H7 (cell line): ENCODE measurements at regions not wholly inside any gene's neighbourhood (a gene's known extent, or its start where the extent isn't known, plus 50 kb on each side); places are given as distances from the start of the nearest gene placed in this dataset.
A peak's percentile ranks its signal among the peaks of the same experiment; 100 is the strongest.
"Not testable (repeated sequence)": the region's sequence is repeated elsewhere in the genome, so short reads cannot be mapped to it uniquely, and the experiment has no call there.

Experiments used
- DNase-seq: peaks from one replicate; pipeline ENCODE4 v3.0.0; 2012
- H3K27me3 ChIP-seq: 2 replicates; pipeline ENCODE4 v1.6.0; 2011; ENCODE audit warnings: mild to moderate bottlenecking, low read length; ENCODE audit not compliant: control insufficient read depth, insufficient read depth
- H3K36me3 ChIP-seq: replicated peaks from 2 replicates; pipeline ENCODE4 v1.5.1; 2011; ENCODE audit warnings: low read length; ENCODE audit not compliant: control insufficient read depth, insufficient read depth
- H3K4me3 ChIP-seq: 2 replicates; pipeline ENCODE4 v1.5.1; 2011; ENCODE audit warnings: low read depth, mild to moderate bottlenecking, control low read depth, low read length, moderate library complexity; ENCODE audit not compliant: insufficient read depth

- Histone ChIP-seq H3K4me3 (no peak overlapping the region), H3K36me3 (no peaks in the 10 kb centered on the region), H3K27me3 (no peaks in the 10 kb centered on the region)
- DNase-seq: no peak
Measured at GRCh38 chr5:13143630-13144029, 800.9 kb downstream of the DNAH5 start.

- Histone ChIP-seq H3K36me3 (no peaks in the 10 kb centered on the region), H3K4me3 (no peak overlapping the region), H3K27me3 (no peaks in the 10 kb centered on the region)
- DNase-seq: no peak
Measured at GRCh38 chr5:13143214-13143613, 801.3 kb downstream of the DNAH5 start.

GRCh38 chr5:13133951-13134350 lies 810.5 kb downstream of the DNAH5 start:
- DNase-seq: peak; percentile 1
- H3K4me3 ChIP-seq: no peak overlapping the region
- H3K27me3 ChIP-seq: no peaks in the 10 kb centered on the region
- no peaks in the 10 kb centered on the region for H3K36me3 ChIP-seq

- H3K27me3 ChIP-seq: no peaks in the 10 kb centered on the region
- no peak overlapping the region for H3K4me3 ChIP-seq
- DNase-seq: no peak
- H3K36me3 ChIP-seq: no peaks in the 10 kb centered on the region
Measured at GRCh38 chr5:13115476-13115875, 829.0 kb downstream of the DNAH5 start.

- Histone ChIP-seq H3K27me3 (no peaks in the 10 kb centered on the region), H3K4me3 (no peak overlapping the region), H3K36me3 (no peaks in the 10 kb centered on the region)
- DNase-seq: no peak
Measured at GRCh38 chr5:13108265-13108664, 836.2 kb downstream of the DNAH5 start.

GRCh38 chr5:13107537-13107936 lies 837.0 kb downstream of the DNAH5 start:
- DNase-seq: no peak
- Histone ChIP-seq H3K27me3 (no peaks in the 10 kb centered on the region), H3K4me3 (no peak overlapping the region), H3K36me3 (no peaks in the 10 kb centered on the region)

GRCh38 chr5:13081116-13081515 lies 863.4 kb downstream of the DNAH5 start:
- DNase-seq: no peak
- Histone ChIP-seq H3K36me3 (no peaks in the 10 kb centered on the region), H3K4me3 (no peak overlapping the region), H3K27me3 (no peaks in the 10 kb centered on the region)

- not testable (repeated sequence) for H3K27me3 ChIP-seq, DNase-seq, H3K4me3 ChIP-seq, H3K36me3 ChIP-seq
Measured at GRCh38 chr5:13072936-13073335, 871.6 kb downstream of the DNAH5 start.

GRCh38 chr5:13063088-13063487 lies 881.4 kb downstream of the DNAH5 start:
- Histone ChIP-seq H3K36me3 (no peaks in the 10 kb centered on the region), H3K4me3 (no peak overlapping the region), H3K27me3 (no peaks in the 10 kb centered on the region)
- DNase-seq: no peak

GRCh38 chr5:13045897-13046551 lies 898.5 kb downstream of the DNAH5 start:
- H3K27me3 ChIP-seq: no peaks in the 10 kb centered on the region
- no peak overlapping the region for H3K4me3 ChIP-seq
- DNase-seq: no peak
- H3K36me3 ChIP-seq: no peaks in the 10 kb centered on the region

- Histone ChIP-seq H3K27me3 (no peaks in the 10 kb centered on the region), H3K4me3 (no peak overlapping the region), H3K36me3 (no peaks in the 10 kb centered on the region)
- no peak for DNase-seq
Measured at GRCh38 chr5:13034061-13034460, 910.4 kb downstream of the DNAH5 start.

- no peak for DNase-seq
- no peaks in the 10 kb centered on the region for H3K36me3 ChIP-seq
- H3K4me3 ChIP-seq: no peak overlapping the region
- H3K27me3 ChIP-seq: no peaks in the 10 kb centered on the region
Measured at GRCh38 chr5:13029211-13029610, 915.3 kb downstream of the DNAH5 start.

- Histone ChIP-seq H3K27me3 (no peaks in the 10 kb centered on the region), H3K36me3 (no peaks in the 10 kb centered on the region), H3K4me3 (no peak overlapping the region)
- no peak for DNase-seq
Measured at GRCh38 chr5:13027874-13028273, 916.6 kb downstream of the DNAH5 start.

- no peaks in the 10 kb centered on the region for H3K27me3 ChIP-seq
- H3K4me3 ChIP-seq: no peak overlapping the region
- H3K36me3 ChIP-seq: no peaks in the 10 kb centered on the region
- DNase-seq: no peak
Measured at GRCh38 chr5:13019729-13020128, 924.8 kb downstream of the DNAH5 start.

- Histone ChIP-seq H3K27me3 (no peaks in the 10 kb centered on the region), H3K4me3 (no peak overlapping the region), H3K36me3 (no peaks in the 10 kb centered on the region)
- no peak for DNase-seq
Measured at GRCh38 chr5:13003457-13003856, 941.0 kb downstream of the DNAH5 start.

GRCh38 chr5:12999667-13000066 lies 944.8 kb downstream of the DNAH5 start:
- no peak for DNase-seq
- H3K27me3 ChIP-seq: no peaks in the 10 kb centered on the region
- H3K36me3 ChIP-seq: no peaks in the 10 kb centered on the region
- H3K4me3 ChIP-seq: no peak overlapping the region
